GM21737 (cell line): ENCODE measurements at regions not wholly inside any gene's neighbourhood (a gene's known extent, or its start where the extent isn't known, plus 50 kb on each side); places are given as distances from the start of the nearest gene placed in this dataset.

Experiments used
- ATAC-seq: cut with Tn5 transposase; IDR thresholded peaks from one replicate; pipeline ENCODE4 v1.9.1; 2021; ENCODE audit warnings: mild to moderate bottlenecking, moderate library complexity; ENCODE audit not compliant: unreplicated experiment

DNA sequence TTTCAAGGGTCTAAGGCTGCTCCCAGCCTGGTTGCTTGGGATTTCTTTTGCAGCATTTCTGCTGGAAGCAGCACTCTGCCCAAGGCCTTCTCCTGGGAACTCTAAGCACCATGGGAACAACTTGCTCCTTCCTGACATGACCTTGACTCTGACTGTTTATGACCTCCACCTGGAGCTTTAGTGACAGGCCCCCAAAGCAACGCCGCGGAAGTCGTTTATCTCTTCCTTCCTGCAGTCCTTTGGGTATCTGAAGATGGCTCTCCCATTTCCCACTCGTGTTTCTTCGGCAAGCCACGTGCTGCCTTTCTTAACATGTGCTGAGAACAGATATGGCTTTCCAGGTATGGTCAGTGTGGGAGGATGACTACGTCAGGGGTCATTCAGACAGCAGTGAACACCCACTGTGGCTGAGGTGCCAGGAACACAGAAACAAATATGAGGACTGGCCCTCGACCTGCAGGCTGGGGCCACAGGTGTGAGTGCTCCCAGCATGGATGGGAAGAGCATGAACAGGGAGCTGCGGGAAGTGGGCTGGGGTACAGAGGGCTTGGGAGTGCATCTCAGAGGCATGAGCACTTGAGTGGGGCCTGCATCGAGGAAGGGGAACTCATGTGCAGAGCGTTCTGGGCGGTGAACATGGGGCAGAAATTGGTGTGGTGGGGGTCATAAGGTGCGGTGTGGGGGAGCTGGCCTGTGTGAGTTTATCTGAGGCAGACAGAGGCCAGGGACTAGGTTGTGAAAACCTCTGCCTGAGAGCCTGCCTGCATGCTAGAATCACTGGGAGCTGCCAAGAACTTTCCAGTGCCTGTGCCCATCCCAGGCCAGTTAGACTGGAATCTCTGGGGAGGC, 140.5 kb downstream of the TSN start:
- no peak for ATAC-seq

DNA sequence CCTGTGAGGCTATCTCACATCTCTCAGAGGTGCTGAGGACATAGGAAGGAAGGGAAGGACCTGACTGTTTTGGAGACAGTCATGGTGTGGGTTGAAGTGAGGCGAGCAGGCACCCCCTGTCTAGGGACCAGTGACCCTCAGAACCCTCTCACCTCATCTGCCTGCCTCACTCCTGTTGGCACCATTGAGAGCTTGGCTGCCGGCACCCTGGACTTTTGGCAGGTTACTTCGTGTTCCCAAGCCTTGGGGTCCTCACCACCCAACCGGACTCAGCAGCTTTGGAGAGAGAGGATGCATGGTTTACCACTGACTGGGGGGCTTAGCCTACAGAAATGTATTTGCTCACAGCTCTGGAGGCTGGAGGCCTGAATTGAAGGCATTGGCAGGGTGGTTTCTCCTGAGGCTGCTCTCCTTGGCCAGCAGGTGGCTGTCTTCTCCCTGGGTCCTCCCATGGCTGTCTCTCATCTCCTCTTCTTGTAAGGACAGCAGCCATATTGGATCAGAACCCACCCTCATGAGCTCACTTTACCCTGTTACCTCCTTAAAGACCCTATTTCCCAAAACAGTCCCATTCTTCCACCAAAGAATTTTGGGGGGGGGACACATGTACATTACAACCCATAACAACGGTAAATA, 142.0 kb downstream of the TSN start:
- peak; percentile 50 for ATAC-seq

DNA sequence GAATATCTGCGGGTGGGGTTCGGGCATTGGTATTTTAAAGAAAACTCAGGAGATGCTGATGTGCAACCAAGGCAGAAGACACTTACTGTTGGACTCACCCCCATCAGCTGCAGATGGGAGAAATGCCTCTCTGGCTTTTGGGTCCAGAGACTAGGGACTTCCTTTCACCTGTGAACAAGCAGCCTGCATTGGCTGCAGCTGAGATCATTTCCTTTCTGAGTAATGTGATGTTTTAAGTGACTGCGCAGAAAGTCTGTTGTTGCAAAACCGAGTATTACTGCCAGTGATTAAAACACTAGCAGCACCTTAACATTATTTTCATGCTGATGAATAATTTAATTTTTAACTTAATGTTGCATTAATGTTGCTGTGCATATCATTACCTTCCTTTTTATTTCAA, 143.0 kb downstream of the TSN start:
- ATAC-seq = no peak

DNA sequence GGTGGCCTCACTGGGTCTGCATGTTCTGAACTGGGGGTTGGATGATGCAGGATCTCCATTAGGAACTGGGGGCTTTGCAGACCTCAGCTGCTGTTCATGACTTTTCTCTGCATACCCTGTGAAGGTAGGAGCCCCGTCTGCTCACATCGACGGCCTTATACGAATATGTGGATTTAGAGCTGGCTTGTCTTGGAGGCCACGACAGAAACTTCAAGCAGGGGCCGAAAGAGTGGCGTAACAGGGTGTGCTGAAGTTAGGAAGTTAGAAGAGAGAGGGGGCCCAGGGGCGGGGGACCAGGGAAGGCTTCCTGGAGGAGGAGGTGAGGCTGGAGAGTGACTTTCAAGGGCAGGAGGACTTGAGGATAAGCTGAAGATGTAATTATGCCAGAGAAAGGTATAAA, 144.9 kb downstream of the TSN start:
- no peak for ATAC-seq

DNA sequence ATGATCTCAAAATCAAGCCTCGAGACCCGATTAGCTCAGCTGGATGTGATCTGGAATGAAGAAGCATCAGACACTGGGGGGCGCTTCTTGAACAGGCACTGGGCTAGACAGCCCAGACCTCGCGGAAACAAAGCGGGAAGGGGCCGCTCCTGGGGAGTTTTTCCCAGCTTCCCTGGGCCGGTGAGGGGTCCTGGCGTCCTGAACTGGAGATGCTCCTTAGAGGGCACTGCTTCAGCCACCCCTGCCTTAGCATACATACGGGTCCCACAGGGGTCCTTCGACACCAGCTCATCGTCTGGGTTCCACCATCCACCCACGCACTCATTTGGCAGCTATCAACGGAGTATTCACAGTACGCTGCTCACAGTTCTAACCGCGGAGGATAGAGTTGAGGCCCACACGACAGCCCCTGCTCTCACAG, 146.7 kb downstream of the TSN start:
- ATAC-seq = no peak

DNA sequence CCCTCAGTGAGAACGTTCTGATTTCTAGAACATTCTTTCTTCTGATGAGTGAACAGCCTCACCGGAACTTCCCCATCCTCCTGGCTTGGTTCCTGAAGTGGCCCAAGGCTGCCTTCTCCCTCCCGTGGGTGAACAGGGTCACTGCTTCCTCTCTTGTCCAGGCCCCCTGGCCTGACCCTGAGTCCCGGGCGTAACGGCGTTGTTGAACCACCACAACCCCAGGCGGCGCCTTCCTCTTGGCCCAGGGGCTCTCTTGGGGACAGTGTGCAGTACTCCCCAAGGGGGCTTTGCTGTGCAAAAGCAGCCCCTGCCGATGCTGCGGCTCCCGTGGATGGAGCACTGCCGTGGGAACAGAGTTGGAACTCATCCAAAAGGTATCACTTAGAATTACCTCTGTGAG, 147.2 kb downstream of the TSN start:
- ATAC-seq = no peak

DNA sequence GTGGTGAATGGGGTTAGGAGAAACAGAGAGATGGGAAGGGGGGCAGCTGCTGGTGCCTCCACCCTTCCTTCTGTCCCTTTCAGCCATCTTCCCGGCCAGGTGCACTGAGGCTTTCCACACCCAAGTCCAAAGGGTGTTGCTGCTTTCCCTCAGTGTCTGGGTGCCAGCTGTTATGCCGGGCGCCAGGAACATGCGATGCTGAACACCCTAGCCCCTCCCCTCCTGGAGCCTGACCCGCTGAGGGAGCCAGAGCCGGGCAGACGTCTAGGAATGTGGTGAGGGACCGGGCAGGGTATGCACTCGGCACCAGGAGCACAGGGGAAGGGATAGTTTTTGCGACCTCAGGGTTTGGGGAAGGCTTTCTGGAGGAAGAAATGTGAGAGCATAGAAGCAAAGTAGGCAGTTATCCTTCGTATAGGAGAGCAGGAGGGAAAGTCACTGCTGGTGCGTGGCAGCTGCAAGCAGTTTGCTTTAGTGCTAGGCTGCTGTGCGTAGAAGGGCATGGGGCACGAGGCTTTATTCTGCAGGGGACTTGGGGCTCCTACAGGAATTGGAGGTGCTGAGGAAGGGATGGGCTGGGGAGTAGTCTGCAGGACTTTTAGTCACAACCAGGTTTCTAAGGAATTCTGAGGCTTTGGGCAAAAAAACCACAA, 147.7 kb downstream of the TSN start:
- ATAC-seq = no peak

DNA sequence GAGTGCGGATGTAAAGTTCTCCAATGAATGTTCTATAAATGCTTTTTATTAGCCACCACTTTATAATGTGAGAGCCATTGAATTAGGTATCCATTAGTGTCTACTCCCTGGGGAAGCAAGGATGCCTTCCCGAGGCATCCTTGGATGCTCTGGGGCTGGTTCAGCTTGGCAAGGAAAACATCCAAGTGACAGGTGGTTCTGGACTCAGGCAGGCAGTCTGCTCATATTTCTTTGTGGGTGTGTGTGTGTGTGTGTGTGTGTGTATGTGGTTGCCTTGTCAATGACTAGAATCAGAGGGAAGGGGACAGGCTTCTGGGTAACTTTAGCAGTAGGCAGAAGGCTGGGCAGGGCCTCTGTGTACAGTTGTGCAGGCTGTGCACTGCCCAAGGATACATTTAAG, 149.2 kb downstream of the TSN start:
- no peak for ATAC-seq

DNA sequence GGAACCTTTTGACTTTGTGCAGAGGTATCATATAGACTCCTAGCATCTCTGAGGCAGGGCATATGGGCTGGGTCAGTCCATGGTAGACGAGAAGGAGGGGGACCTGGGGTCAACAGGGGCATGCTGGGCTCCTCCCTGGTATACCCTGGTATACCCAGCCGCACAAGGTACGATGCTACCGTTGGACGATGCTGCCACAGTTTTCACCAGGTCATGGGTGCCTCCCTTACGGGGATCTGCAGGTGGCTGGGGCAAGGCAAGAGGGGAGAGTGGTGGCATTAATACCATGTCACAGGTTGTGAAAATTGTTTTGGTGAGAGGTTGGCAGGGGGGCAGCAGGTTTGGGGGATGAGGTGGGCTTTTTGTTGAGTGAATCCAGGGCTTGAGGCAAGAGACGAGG, 149.8 kb downstream of the TSN start:
- no peak for ATAC-seq

DNA sequence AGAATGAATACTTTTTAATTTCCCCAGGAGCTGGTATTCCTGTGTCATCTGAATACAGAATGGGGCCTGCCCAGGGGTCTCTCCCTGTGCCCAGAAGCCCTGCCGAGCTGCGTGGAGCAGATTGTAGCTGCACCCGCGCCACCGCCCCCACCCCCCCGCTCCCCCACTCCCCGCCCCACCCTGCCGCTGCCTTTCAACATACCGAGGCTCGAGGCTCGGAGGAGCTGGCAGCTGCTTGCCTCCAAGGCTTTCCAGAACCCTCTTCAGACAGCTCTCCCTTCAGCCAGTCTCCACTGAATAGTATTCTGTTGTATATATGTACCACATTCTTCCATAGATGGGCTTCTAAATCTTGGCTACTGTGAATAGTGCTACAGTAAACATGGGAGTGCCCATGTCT, 150.7 kb downstream of the TSN start:
- no peak for ATAC-seq

DNA sequence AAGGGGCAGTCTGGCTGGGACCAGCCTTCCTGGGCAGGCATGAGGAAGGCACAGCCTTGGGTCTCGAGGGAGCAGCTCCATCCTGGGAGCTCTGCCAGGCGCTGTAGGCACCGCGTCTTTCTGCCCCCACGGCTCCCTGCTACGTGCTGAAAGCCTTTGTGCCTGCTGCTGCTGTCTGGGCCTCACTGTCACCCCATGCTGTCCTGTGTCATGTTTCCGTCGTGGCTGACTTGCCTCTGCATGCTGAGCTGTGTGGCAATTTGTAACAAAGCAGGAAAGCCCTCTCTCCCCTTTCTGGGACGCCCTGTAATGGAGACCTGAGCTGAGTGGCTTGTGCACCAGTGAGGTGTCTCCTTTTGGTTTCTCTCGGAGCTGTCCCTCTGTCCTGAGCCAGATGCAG, 152.5 kb downstream of the TSN start:
- no peak for ATAC-seq

DNA sequence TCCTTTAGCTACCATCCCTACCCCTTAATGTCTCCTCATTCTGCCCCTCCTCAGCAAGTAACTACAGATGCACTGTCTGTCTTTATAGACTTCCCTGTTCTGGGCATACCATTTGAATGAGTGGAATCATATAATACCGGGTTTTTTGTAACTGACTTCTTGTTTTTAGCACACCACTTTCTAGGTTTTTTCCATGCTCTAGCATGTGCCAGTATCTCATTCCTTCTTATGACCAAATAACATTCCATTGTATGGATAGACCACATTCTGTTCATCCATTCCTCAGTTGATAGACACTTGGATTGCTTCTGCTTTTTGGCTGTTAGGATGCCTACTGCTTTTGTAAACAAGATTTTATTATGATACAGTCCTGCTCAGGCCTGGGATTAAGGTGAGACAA, 154.7 kb downstream of the TSN start:
- ATAC-seq = no peak

DNA sequence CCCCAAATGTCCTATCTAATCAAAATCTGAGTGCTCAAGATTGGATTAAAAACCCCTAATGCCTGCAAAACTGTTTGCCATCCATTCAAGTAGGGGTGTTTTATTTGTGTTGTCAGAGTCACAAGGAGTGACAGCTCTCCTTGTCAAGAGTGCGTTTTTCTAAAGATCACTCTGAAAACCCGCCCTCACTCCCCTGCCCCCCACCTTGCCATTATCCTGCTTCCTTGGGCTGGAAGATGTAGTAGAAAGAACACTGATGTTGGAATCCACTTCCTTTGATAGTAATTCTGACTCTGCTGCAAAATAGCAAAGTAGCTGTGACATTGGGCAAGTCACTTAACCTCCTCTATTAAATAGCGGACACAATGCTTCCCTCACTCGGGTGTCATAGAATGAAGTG, 155.6 kb downstream of the TSN start:
- no peak for ATAC-seq

DNA sequence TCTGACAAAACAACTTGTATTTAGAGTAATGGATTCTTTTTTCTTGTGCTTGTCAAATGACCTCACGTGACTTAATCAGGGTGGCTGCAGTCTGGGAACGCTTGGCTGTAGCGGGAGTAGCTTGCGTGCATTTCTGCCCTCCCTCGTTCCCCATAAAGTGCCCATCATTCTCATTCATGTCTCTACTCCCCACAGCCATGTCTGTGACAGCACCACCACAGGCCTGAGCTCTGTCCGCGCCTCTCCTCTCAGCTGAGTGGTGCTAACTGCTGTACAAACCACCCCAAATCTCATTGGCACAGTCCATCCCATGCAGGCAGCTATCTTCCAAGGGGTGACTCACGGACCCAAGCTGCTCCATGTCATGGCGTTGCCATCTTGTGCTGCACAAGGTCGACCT, 161.7 kb downstream of the TSN start:
- ATAC-seq = no peak

DNA sequence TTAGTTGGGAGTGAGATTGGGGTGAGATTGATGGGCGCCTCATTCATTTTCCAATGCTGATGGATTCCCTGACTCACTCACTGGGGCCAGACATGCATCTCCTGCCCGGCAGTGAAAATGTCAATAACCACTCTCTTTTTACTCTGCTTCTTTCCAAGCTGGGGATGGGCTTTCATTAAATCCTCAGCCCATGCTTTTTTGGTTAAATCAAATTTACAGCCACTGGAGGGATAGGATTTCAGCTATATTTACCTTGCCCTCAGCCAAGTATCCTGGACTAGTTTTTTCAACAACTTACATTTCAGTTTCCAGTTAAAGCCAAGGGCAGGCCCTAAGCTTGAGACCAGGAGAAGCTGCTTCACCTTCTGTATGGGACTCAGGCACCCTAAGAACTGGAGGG, 162.8 kb downstream of the TSN start:
- ATAC-seq = no peak

DNA sequence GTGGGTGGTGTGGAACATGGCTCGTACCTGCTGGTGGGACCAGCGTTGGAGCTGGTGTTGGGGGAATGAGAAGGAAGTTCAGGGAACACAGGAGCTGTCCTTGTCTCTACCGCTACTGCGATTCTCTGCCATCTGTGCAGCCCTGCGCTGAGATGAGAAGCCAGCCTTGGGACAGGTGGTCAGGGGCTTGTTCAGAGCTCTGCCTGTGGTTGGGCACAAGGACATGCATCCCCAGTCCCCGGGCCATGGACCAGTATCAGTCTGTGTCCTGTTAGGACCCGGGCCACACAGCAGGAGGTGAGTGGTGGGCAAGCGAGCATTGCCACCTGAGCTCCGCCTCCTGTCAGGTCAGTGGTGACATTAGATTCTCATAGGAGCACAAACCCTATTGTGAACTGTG, 164.4 kb downstream of the TSN start:
- no peak for ATAC-seq

DNA sequence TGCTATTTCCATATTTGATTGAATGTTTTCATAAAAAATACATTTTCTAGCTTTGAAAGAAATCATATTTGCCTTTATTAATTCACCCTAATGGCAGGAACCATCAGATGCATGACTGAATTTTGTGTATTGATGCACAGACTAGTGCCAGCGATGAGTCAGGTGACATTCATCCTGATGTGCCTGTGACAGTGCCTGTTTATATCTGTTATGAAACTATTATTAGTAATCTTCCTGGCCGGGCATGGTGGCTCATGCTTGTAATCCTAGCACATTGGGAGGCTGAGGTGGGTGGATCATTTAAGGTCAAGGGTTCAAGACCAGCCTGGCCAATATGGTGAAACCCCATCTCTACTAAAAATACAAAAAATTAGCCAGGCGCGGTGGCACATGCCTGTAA, 170.0 kb downstream of the TSN start:
- ATAC-seq = no peak

DNA sequence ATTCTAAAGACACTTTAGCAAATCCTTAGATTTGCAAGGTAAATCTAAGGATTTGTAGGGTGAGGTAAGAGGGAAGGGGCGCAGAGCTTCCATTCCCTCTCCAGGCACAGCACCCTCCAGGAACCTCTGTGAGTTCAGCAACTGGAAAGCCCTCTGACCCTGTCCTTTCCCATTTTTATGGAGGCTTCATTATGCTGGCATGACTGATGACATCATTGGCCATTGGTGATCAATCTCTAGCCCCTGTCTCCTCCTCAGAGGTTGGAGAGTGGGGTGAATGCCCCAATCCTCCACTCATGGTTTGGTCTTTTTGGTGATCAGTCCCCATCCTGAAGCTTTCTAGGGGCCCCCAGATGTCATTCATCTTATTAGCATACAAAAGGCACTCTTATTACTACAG, 187.8 kb downstream of the TSN start:
- ATAC-seq = no peak

DNA sequence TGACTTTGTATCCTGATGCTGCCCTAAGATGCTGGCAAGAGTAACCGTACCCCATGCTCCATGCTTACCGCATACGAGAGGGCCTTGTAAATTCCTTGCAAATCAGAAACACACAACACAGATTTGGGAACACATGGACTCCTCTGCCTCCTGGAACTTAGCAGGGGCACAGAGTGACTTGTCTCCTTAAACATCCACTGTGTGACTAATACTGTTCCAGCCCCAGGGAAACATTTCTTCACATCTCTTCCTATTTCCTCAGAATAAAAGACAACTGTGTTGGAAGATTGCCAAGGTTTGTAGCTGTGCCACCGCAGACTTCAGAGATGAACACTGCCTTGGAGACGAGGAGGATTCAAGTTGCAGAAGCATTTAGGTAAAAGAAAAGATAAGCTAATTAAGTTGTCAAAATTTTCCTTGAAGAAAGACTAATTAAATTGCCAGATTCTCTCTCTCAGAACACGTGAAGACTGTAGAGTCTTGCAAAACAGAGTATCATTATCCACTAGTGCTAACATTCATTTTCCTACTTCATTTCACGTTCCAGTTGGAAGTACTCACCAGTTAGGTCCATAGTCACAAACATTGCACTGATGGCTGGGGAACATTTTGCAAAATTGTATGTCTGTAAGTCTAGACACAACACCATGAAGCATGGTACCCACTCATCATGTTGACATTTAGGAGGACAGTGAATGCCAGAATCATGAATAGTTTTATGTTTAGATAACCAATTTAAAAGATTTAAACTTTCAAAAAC, 188.8 kb downstream of the TSN start:
- no peak for ATAC-seq

DNA sequence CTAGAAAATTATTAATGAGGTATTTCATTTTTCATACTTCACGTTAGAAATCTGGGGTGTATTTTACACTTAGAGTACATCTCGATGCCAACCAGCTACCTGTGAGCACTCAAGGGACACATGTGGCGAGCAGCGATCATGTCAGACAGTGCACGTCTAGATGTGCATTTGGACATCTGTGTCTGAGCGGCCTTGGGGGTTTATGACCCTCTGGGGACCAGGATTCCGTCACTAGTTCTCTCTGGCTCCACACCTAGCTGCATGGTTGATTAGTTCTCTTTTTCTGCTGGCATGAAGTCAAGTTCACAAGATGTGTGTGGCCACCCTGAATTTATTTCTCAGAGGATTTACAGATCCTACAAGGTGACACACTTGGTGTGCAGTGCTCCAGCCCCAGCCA, 192.2 kb downstream of the TSN start:
- ATAC-seq = no peak

DNA sequence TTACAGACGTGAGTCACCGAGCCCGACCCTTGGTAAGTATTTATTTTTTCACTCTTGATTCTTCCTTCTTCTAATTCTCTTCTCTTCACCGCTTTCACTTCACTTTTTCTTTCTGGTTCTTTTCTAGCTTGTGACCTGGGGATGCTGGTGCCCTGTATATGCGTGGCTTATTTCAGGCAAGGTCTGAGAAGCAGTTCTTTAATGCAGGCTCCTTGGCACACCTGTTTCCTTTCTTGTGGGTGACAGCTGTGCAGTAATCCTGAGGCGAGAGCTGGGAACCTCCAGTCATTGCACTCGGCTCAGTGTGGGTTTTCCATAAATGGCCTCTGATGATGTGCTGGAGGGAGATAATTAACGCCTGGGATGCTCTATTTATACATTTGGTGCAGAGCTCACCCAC, 193.8 kb downstream of the TSN start:
- no peak for ATAC-seq

DNA sequence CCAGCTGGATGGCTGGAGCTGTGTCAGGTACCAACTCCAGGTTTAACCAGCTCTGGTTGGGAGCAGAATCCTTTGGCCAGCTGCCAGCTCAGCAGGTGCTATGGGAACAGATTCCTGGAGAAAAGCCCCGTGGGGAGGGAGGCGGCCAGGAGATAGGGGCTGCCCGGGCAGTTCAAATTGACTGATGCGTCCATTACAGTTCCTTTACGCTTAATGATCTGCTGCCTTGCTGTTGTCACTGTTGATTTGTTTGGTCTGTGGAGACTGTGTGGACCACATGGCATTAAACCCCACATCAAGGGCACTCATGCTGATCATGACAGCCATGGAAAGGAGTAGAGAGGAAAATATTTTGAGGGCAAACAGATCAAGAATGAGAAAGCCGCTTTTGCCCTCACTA, 200.0 kb downstream of the TSN start:
- no peak for ATAC-seq
